Epidermal melanocyte (primary cell): ENCODE measurements at regions not wholly inside any gene's neighbourhood (a gene's known extent, or its start where the extent isn't known, plus 50 kb on each side); places are given as distances from the start of the nearest gene placed in this dataset.

Source experiments
- DNase-seq: peaks from one replicate; pipeline ENCODE4 v3.0.0; 2011; ENCODE audit warnings: low spot score; ENCODE audit not compliant: insufficient read length

DNA sequence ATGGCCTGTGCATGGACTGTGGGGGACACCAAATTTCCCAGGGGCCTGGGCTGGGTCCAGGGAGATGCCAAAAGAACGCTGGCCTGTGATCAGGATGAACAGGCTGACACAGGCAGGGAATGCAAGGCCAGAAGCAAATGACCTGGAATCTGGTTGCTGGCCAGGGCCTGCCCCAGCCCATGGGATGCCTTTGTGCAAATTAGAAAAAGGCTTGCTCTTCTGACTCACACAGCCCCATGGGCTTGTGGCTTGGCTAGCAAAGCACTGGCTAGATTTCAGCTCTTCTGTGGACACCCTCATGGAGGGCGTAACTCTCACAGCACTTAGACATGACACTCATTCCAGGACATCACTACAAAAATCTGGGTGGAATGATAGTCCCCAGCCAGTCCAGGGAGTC, 356.0 kb downstream of the SHQ1 start:
- DNase-seq = peak; percentile 49

- no peak for DNase-seq
These were observed 357.4 kb downstream of the SHQ1 start for GRCh38 chr3:72490688-72491435.

DNA sequence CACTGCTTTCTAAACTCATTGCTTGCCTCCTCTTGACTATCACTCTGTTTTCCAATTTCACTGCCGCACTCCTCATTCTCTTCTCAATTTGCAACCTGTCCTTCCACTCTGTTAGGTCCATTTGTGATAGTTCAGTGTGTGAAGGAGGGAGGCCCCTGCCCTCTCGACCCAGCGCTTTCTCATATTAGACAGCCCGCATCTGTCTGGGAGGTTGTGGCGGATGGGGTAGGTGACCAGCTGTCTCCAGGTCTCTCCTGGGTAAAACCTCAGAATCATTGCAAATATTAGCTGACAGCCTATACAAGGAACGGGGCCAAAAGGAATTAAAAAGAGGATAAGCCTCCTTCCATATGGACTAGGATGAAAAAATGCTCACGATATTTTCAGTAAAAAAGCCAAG, 358.3 kb downstream of the SHQ1 start:
- no peak for DNase-seq

DNA sequence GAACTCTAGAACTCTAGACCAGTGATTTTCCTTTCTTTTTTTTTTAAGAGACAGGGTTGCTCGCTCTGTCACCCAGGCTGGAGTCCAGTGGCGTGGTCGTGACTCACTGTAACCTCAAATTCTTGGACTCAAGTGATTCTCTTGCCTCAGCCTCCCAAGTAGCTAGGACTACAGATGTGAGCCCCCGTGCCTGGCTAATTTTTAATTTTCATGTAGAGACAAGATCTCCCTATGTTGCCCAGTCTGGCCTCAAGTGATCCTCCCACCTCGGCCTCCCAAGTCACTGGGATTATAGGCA, 359.6 kb downstream of the SHQ1 start:
- no peak for DNase-seq

- DNase-seq = no peak
These were observed 360.1 kb downstream of the SHQ1 start for GRCh38 chr3:72487946-72488737.

GRCh38 chr3:72487078-72487765, 361.0 kb downstream of the SHQ1 start:
- peak; percentile 70 for DNase-seq

- DNase-seq = no peak
These were observed 362.6 kb downstream of the SHQ1 start for GRCh38 chr3:72485641-72486040.

DNA sequence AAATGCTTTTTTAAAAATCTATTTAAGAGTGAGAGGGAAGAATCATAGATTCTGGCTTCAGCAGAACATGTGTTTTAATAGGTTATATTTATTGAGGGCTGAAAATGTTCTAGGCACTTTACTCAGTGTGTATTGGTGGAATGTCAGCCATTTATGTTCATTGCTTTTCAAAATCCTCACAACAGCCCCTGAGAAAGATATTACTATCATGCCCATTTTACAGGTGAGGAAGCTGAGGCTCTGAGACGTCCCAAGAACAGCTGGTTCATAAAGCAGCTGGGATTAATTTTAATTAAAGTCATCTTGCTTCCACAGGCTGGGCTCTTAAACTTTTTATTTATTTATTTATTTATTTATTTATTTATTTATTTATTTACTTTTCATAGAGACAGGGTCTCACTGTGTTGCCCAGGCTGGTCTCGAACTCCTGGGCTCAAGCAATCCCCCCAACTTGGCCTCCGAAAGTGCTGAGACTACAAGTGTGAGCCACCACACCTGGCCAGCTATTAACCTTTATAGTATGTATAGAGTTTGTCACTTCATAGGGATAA, 364.6 kb downstream of the SHQ1 start:
- DNase-seq = no peak

- no peak for DNase-seq
These were observed 365.5 kb downstream of the SHQ1 start for GRCh38 chr3:72482589-72483321.

DNA sequence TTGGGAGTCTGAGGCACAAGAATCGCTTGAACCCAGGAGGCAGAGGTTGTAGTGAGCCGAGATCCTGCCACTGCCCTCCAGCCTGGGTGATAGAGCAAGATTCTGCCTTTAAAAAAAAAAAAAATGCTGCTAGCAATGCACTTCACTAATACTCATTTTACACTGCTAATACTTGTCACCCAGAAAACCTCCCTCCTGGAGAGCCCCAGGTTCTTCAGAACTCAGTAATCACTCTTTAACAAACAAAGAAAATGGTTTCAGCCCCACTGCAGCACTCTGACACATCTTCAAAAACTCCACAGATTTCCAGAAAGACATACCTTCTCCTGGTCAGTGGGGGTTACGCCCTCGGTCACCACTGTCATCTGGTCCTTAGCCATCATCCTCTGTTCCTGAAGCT, 366.7 kb downstream of the SHQ1 start:
- no peak for DNase-seq

GRCh38 chr3:72480366-72480765, 367.9 kb downstream of the SHQ1 start:
- no peak for DNase-seq

GRCh38 chr3:72479651-72480215, 368.5 kb downstream of the SHQ1 start:
- no peak for DNase-seq

GRCh38 chr3:72476139-72476483, 372.1 kb downstream of the SHQ1 start:
- no peak for DNase-seq

- DNase-seq = no peak
These were observed 372.7 kb downstream of the SHQ1 start for GRCh38 chr3:72475258-72476138.

- no peak for DNase-seq
These were observed 373.5 kb downstream of the SHQ1 start for GRCh38 chr3:72474775-72475174.

GRCh38 chr3:72473156-72473555, 375.1 kb downstream of the SHQ1 start:
- no peak for DNase-seq

GRCh38 chr3:72470904-72471417, 377.3 kb downstream of the SHQ1 start:
- no peak for DNase-seq

GRCh38 chr3:72465853-72466252, 382.4 kb downstream of the SHQ1 start:
- no peak for DNase-seq

- no peak for DNase-seq
These were observed 385.2 kb downstream of the SHQ1 start for GRCh38 chr3:72463083-72463482.

DNA sequence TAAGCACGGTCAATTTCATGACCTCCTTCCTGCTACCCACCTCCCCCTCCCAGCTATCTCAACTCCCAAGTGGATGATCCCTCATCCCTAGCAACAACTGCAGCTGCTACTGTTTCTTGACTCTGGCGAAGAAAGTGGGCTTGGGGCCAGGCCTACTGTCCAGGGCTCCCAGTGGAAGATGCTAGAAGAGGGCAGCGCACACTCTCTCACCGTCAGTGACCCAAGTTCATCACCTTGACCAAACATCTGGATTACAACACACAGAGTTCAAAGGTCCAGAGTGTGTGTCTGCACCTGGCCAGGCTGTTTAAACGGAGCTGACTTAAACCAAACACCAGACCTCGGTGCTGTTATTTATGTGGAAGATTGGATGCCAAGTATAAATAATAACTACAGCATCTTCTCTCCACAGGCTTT, 385.6 kb downstream of the SHQ1 start:
- DNase-seq = no peak
